K562 (cell line): ENCODE measurements at regions not wholly inside any gene's neighbourhood (a gene's known extent, or its start where the extent isn't known, plus 50 kb on each side); places are given as distances from the start of the nearest gene placed in this dataset.

Experiments
- ATAC-seq: fragments of 200-7000 bp; cut with Tn5 transposase; 3 replicates; pipeline ENCODE4 v1.9.1; 2020; ENCODE audit warnings: moderate library complexity
- BruUV-seq: library from RNA; stranded (reverse); fragments of 400-500 nt; replicated peaks from 2 replicates; lab custom pipeline; 2021; lab: Mats Ljungman, UMichigan
- CTCF ChIA-PET: fragments of 300-600 bp; formaldehyde crosslinking; extraction: SDS; loops from one replicate; lab custom pipeline; 2021; ENCODE audit warnings: low intra/inter-chr PET ratio; lab: Yijun Ruan, JAX
- POLR2A ChIA-PET: fragments of 300-600, 350-650 bp; sonication (Branson Sonifier 250); formaldehyde crosslinking; extraction: SDS; loops from one replicate; lab custom pipeline; 2021; ENCODE audit warnings: antibody characterized with exemption, inconsistent platforms; lab: Yijun Ruan, JAX
- DNase-seq, 4 experiments: peaks; one replicate each; pipeline versions ENCODE4 v3.0.0 to v3.0.0-alpha.2; 2011 to 2018; ENCODE audit warnings: low spot score in 3 of 4, mixed read lengths in 3 of 4; ENCODE audit errors: extremely low read depth in 1 of 4
- FAIRE-seq: peaks from 2 replicates; lab custom pipeline; 2011; peaks lifted over from hg19 to GRCh38; lab: Jason Lieb, UNC
- H2AFZ ChIP-seq: 2 replicates; pipeline ENCODE4 v1.6.0; 2011; ENCODE audit warnings: low read depth, low read length, control low read depth, inconsistent platforms
- H3K27ac ChIP-seq: fragments of 200-600 bp; 3 replicates; pipeline ENCODE4 v1.8.0; 2011; ENCODE audit warnings: low read depth, mild to moderate bottlenecking, control low read depth, inconsistent platforms, low read length, moderate library complexity, mixed read lengths; ENCODE audit errors: extremely low read depth
- H3K27me3 ChIP-seq, 2 experiments: fragments of 300-600 bp in 1 of 2; 2 replicates in 1 of 2; 3 replicates in 1 of 2; pipeline versions ENCODE4 v1.6.0 to v1.8.0; 2011; ENCODE audit warnings: inconsistent platforms in 2 of 2, low read length in 2 of 2, mild to moderate bottlenecking in 1 of 2, mixed read lengths in 1 of 2, moderate library complexity in 1 of 2; ENCODE audit not compliant: control insufficient read depth in 2 of 2, insufficient read depth in 2 of 2
- H3K36me3 ChIP-seq: fragments of 300-600 bp; 3 replicates; pipeline ENCODE4 v1.8.0; 2011; ENCODE audit warnings: mild to moderate bottlenecking, low read length, inconsistent platforms; ENCODE audit not compliant: control insufficient read depth, insufficient read depth
- H3K4me1 ChIP-seq, 2 experiments: fragments of 200-600 bp in 1 of 2; replicated peaks in 1 of 2; 2 replicates in 1 of 2; 3 replicates in 1 of 2; pipeline versions ENCODE4 v1.5.1 to v1.8.0; 2011; ENCODE audit warnings: inconsistent platforms in 2 of 2, low read length in 2 of 2, mild to moderate bottlenecking in 1 of 2, mixed read lengths in 1 of 2, moderate library complexity in 1 of 2; ENCODE audit not compliant: control insufficient read depth in 2 of 2, insufficient read depth in 2 of 2
- H3K4me2 ChIP-seq: 2 replicates; pipeline ENCODE4 v1.6.1; 2011; ENCODE audit warnings: low read length, control low read depth, inconsistent platforms, mixed read lengths; ENCODE audit not compliant: insufficient read depth
- H3K4me3 ChIP-seq: fragments of 200-600 bp; sonication (generic), shearing (Covaris generic); 2 replicates; pipeline ENCODE4 v1.5.1; 2016; ENCODE audit warnings: control low read depth, inconsistent platforms
- H3K79me2 ChIP-seq: fragments of 200-600 bp; 3 replicates; pipeline ENCODE4 v1.8.0; 2011; ENCODE audit warnings: low read length, inconsistent platforms; ENCODE audit not compliant: control insufficient read depth, insufficient read depth
- H3K9ac ChIP-seq, 2 experiments: 2 replicates each; pipeline versions ENCODE4 v1.6.0 to v1.6.1; 2011; ENCODE audit warnings: low read depth in 2 of 2, low read length in 2 of 2, control low read depth in 1 of 2, inconsistent platforms in 1 of 2, mild to moderate bottlenecking in 1 of 2, mixed read lengths in 1 of 2; ENCODE audit not compliant: insufficient read depth in 1 of 2
- H3K9me1 ChIP-seq: one replicate; pipeline ENCODE4 v1.6.0; 2011; ENCODE audit warnings: inconsistent platforms, mild to moderate bottlenecking, low read length, moderate library complexity; ENCODE audit not compliant: control insufficient read depth, insufficient read depth
- H3K9me3 ChIP-seq: replicated peaks from 2 replicates; pipeline ENCODE4 v1.5.1; 2011; ENCODE audit warnings: low read depth, low read length, inconsistent platforms; ENCODE audit not compliant: control insufficient read depth, insufficient read depth
- H4K20me1 ChIP-seq: replicated peaks from 2 replicates; pipeline ENCODE4 v1.6.1; 2011; ENCODE audit warnings: low read length, inconsistent platforms, mixed read lengths; ENCODE audit not compliant: control insufficient read depth, insufficient read depth
- SP2 ChIP-seq: IDR thresholded peaks from 2 replicates; pipeline ENCODE4 v1.6.1; 2011; ENCODE audit warnings: mild to moderate bottlenecking, low read depth, low read length, moderate library complexity; ENCODE audit not compliant: poor library complexity, severe bottlenecking; ENCODE audit errors: extremely low read depth
- TFAM ChIP-seq: fragments of 250-450 bp; sonication (Bioruptor Pico); conservative IDR thresholded peaks from 2 replicates; pipeline ENCODE4 v1.5.0; 2021; ENCODE audit warnings: mild to moderate bottlenecking, moderate library complexity
- WGBS: fragments of 100-300 bp; shearing (Covaris generic); methylation state at CpG from one replicate; pipeline ENCODE4 v1.1.6; 2016; ENCODE audit warnings: low coverage, mixed read lengths; ENCODE audit not compliant: insufficient coverage; ENCODE audit errors: missing lambda C conversion rate; 5-methylcytosine and 5-hydroxymethylcytosine counted together
- in situ Hi-C: fragments of 300-500 bp; cut with MboI; formaldehyde crosslinking; loops from 4 replicates; pipeline ENCODE4 v1.15.0; 2018; ENCODE audit warnings: inconsistent platforms, mixed read lengths
- intact Hi-C: fragments of 100-400 bp; cut with micrococcal nuclease; formaldehyde crosslinking; loops from 2 replicates; pipeline ENCODE4 v1.14.2; 2022
- TF ChIP-seq, protein P1 (sequence below), 2 experiments: fragments of 450-650 bp in 1 of 2; sonication (generic) in 1 of 2; formaldehyde crosslinking in 1 of 2; IDR thresholded peaks; 2 replicates each; pipeline versions ENCODE4 v1.7.1 to v1.9.0; 2016 to 2022; ENCODE audit warnings: inconsistent platforms in 1 of 2, mild to moderate bottlenecking in 1 of 2, missing genetic modification reagents in 1 of 2

DNA sequence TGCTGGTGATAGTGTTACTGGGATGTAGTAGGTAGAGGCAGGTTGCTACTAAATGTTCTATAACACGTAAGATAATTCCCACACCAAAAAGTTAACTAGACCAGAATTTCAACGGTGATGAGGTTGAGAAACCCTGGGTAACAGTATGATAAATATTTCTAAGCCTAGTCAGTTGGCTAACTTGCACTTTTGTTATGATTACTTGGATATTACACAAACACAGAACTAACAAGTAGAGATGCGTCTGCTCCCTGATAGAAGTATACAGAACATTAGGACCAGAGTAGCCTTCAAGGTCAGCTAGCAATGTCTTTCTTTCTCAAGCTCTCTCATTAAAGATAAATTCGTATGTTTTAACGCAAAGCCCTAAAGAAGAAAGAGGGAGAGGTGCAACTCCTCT, 86.2 kb upstream of the FZD8 start:
- DNase-seq (no peak), FAIRE-seq (no peak), ATAC-seq (no peak)
- ChIA-PET POLR2A (interaction anchor here (0.6 kb wide), 1 partner anchor 609 kb away, joined by 3 read pairs; no protein-coding TSS in a partner anchor), CTCF (no interaction called here)
- H3K4me1 ChIP-seq, result no peaks in the 10 kb centered on the region
- intact Hi-C loops, result no loop called here
- H3K27me3 ChIP-seq, result no peaks in the 10 kb centered on the region
- H3K79me2 ChIP-seq, result no peaks in the 10 kb centered on the region
- 2% methylated on average over 5 of the region's 5 CpGs for WGBS
- H3K36me3 ChIP-seq, result no peaks in the 10 kb centered on the region; the same call in 2 of the 3 replicates
- H3K9me1 ChIP-seq, result no peaks in the 10 kb centered on the region
- H3K9me3 ChIP-seq, result no peaks in the 10 kb centered on the region
- no peak for TF ChIP-seq SP2
- TF ChIP-seq, all 486 proteins: peak for 0
- in situ Hi-C loops, result no loop called here
- H3K9ac ChIP-seq, result no peak overlapping the region
- no peak overlapping the region for H2AFZ ChIP-seq
- H4K20me1 ChIP-seq, result no peaks in the 10 kb centered on the region
- no peak overlapping the region for H3K27ac ChIP-seq
- H3K4me2 ChIP-seq, result no peak overlapping the region
- H3K4me3 ChIP-seq, result no peak overlapping the region
- no TSS peak for BruUV-seq

DNA sequence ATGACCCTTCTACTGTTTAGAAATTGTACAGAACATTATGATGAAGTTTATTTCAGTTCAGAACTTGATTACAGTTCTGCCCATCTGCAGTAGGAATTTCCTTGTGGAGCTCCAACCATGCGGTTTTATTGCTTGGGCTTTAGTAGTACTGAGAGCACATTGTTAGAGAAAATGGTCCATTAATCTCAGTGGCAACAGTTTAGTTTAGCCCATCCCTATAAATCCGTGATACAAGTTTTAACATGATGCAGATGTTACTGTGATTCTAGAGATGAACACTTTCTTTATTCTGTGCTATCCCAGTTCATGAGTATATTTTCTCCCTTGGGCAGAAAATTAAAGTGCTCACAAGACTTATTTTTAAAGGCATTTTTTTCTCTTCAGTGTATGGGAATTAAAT, 84.8 kb upstream of the FZD8 start:
- H4K20me1 ChIP-seq, result no peaks in the 10 kb centered on the region
- H3K9ac ChIP-seq, result no peak overlapping the region
- H2AFZ ChIP-seq, result no peak overlapping the region
- no peaks in the 10 kb centered on the region for H3K9me1 ChIP-seq
- H3K36me3 ChIP-seq, result no peaks in the 10 kb centered on the region; the same call in 2 of the 3 replicates
- H3K4me3 ChIP-seq, result no peak overlapping the region
- H3K27me3 ChIP-seq, result no peaks in the 10 kb centered on the region
- H3K79me2 ChIP-seq, result no peaks in the 10 kb centered on the region
- no peak for ATAC-seq
- WGBS, result 0% methylated on average over 2 of the region's 2 CpGs
- ChIA-PET POLR2A (no interaction called here), CTCF (interaction anchor here (0.5 kb wide), 1 partner anchor 46 kb away, joined by 4 read pairs; no protein-coding TSS in a partner anchor)
- H3K4me2 ChIP-seq, result no peak overlapping the region
- H3K9me3 ChIP-seq, result no peaks in the 10 kb centered on the region
- intact Hi-C loops, result no loop called here
- no peaks in the 10 kb centered on the region for H3K4me1 ChIP-seq
- no peak for TF ChIP-seq TFAM (CRISPR knock-in tag)
- TF ChIP-seq, protein P1, sequence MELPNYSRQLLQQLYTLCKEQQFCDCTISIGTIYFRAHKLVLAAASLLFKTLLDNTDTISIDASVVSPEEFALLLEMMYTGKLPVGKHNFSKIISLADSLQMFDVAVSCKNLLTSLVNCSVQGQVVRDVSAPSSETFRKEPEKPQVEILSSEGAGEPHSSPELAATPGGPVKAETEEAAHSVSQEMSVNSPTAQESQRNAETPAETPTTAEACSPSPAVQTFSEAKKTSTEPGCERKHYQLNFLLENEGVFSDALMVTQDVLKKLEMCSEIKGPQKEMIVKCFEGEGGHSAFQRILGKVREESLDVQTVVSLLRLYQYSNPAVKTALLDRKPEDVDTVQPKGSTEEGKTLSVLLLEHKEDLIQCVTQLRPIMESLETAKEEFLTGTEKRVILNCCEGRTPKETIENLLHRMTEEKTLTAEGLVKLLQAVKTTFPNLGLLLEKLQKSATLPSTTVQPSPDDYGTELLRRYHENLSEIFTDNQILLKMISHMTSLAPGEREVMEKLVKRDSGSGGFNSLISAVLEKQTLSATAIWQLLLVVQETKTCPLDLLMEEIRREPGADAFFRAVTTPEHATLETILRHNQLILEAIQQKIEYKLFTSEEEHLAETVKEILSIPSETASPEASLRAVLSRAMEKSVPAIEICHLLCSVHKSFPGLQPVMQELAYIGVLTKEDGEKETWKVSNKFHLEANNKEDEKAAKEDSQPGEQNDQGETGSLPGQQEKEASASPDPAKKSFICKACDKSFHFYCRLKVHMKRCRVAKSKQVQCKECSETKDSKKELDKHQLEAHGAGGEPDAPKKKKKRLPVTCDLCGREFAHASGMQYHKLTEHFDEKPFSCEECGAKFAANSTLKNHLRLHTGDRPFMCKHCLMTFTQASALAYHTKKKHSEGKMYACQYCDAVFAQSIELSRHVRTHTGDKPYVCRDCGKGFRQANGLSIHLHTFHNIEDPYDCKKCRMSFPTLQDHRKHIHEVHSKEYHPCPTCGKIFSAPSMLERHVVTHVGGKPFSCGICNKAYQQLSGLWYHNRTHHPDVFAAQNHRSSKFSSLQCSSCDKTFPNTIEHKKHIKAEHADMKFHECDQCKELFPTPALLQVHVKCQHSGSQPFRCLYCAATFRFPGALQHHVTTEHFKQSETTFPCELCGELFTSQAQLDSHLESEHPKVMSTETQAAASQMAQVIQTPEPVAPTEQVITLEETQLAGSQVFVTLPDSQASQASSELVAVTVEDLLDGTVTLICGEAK (IDR thresholded peaks at IDR 0.05), result no peak
- TF ChIP-seq, protein P1 (CRISPR knock-in tag; IDR thresholded peaks at IDR 0.05), result no peak
- no peak overlapping the region for H3K27ac ChIP-seq
- DNase-seq, result no peak
- in situ Hi-C loops, result no loop called here
- no peak for FAIRE-seq
- BruUV-seq, result no TSS peak
